Islet precursor cell (in vitro differentiated cells): ENCODE measurements at regions not wholly inside any gene's neighbourhood (a gene's known extent, or its start where the extent isn't known, plus 50 kb on each side); places are given as distances from the start of the nearest gene placed in this dataset.

ENCODE experiments used
- DNase-seq: peaks from one replicate; pipeline ENCODE4 v3.0.0-alpha.2; 2018

GRCh38 chr12:107284692-107285091, 191.3 kb upstream of the CRY1 start:
- no peak for DNase-seq

- no peak for DNase-seq
Observed at GRCh38 chr12:107287436-107288413, 194.4 kb upstream of the CRY1 start.

GRCh38 chr12:107288414-107289127, 195.2 kb upstream of the CRY1 start:
- DNase-seq = peak; percentile 60

GRCh38 chr12:107291018-107291417, 197.7 kb upstream of the CRY1 start:
- DNase-seq = no peak

- DNase-seq = no peak
Observed at GRCh38 chr12:107296681-107297089, 203.3 kb upstream of the CRY1 start.

- no peak for DNase-seq
Observed at GRCh38 chr12:107302649-107303341, 209.4 kb upstream of the CRY1 start.

GRCh38 chr12:107304588-107305532, 211.5 kb upstream of the CRY1 start:
- DNase-seq = no peak

GRCh38 chr12:107306141-107306659, 212.9 kb upstream of the CRY1 start:
- DNase-seq = no peak

GRCh38 chr12:107308310-107308709, 215.0 kb upstream of the CRY1 start:
- no peak for DNase-seq

- DNase-seq = no peak
Observed at GRCh38 chr12:107309020-107309419, 215.7 kb upstream of the CRY1 start.

GRCh38 chr12:107310621-107311020, 217.3 kb upstream of the CRY1 start:
- DNase-seq = no peak

- DNase-seq = no peak
Observed at GRCh38 chr12:107311682-107312081, 218.3 kb upstream of the CRY1 start.

- DNase-seq = peak; percentile 98
Observed at GRCh38 chr12:107317751-107318555, 224.6 kb upstream of the CRY1 start.

GRCh38 chr12:107318556-107318805, 225.1 kb upstream of the CRY1 start:
- DNase-seq = no peak

- DNase-seq = peak; percentile 85
Observed at GRCh38 chr12:107318806-107319532, 225.6 kb upstream of the CRY1 start.

- DNase-seq = no peak
Observed at GRCh38 chr12:107319533-107320032, 226.2 kb upstream of the CRY1 start.

GRCh38 chr12:107320033-107320928, 226.9 kb upstream of the CRY1 start:
- peak; percentile 89 for DNase-seq

- peak; percentile 68 for DNase-seq
Observed at GRCh38 chr12:107320929-107321631, 227.7 kb upstream of the CRY1 start.

- no peak for DNase-seq
Observed at GRCh38 chr12:107322063-107322462, 228.7 kb upstream of the CRY1 start.
